Kidney (tissue), 13 donors: ENCODE measurements at regions not wholly inside any gene's neighbourhood (a gene's known extent, or its start where the extent isn't known, plus 50 kb on each side); places are given as distances from the start of the nearest gene placed in this dataset.
"Not testable (repeated sequence)": the region's sequence is repeated elsewhere in the genome, so short reads cannot be mapped to it uniquely, and the experiment has no call there.

Experiments used
- DNase-seq, 5 donors: peaks; one replicate each; pipeline ENCODE4 v3.0.0-alpha.2; 2013 to 2020
- FAIRE-seq: peaks from 2 replicates; lab custom pipeline; 2012; peaks lifted over from hg19 to GRCh38; lab: Jason Lieb, UNC
- H3K27ac ChIP-seq, 2 donors: one replicate each; pipeline ENCODE4 v1.7.0; 2013; ENCODE audit warnings: low read depth in 2 of 2, low read length in 2 of 2, inconsistent platforms in 1 of 2
- H3K27me3 ChIP-seq: one replicate; pipeline ENCODE4 v1.7.1; 2013; ENCODE audit warnings: low read length, inconsistent platforms; ENCODE audit not compliant: control insufficient read depth, insufficient read depth
- H3K36me3 ChIP-seq, 3 donors: one replicate each; pipeline versions ENCODE4 v1.7.0 to v1.7.1; 2013; ENCODE audit warnings: low read length in 3 of 3, control low read depth in 1 of 3, inconsistent platforms in 1 of 3; ENCODE audit not compliant: insufficient read depth in 3 of 3, control insufficient read depth in 2 of 3
- H3K4me1 ChIP-seq, 3 donors: one replicate each; pipeline versions ENCODE4 v1.7.0 to v1.7.1; 2013; ENCODE audit warnings: low read length in 3 of 3, inconsistent platforms in 1 of 3, low read depth in 1 of 3; ENCODE audit not compliant: control insufficient read depth in 2 of 3, insufficient read depth in 2 of 3
- H3K4me3 ChIP-seq, 3 donors: one replicate each; pipeline versions ENCODE4 v1.7.0 to v1.8.1; 2013; ENCODE audit warnings: low read length in 3 of 3, control low read depth in 1 of 3, inconsistent platforms in 1 of 3
- H3K9ac ChIP-seq, 3 donors: one replicate each; pipeline versions ENCODE4 v1.7.0 to v1.7.1; 2013; ENCODE audit warnings: low read length in 3 of 3, control low read depth in 1 of 3, inconsistent platforms in 1 of 3
- H3K9me3 ChIP-seq, 3 donors: one replicate each; pipeline versions ENCODE4 v1.7.0 to v1.7.1; 2013; ENCODE audit warnings: low read length in 3 of 3, control low read depth in 1 of 3, inconsistent platforms in 1 of 3; ENCODE audit not compliant: control insufficient read depth in 2 of 3, insufficient read depth in 1 of 3
- intact Hi-C: fragments of 100-400 bp; cut with DNase I; formaldehyde crosslinking; loops from one replicate; pipeline ENCODE4 v1.11.1; 2022
- TF ChIP-seq, protein P1 (sequence below): IDR thresholded peaks from 3 replicates; pipeline ENCODE4 v1.5.1; 2012; ENCODE audit warnings: mild to moderate bottlenecking, moderate library complexity, borderline replicate concordance; ENCODE audit not compliant: insufficient read depth; ENCODE audit errors: extremely low read depth
- donor health status: control.
- donor health status: control.
- donor health status: control.
- donor health status: control.
- donor health status: control.
- donor health status: DM: yes; HTN: yes; CAD: no.
- donor health status: Normal renal cell carcinoma (clear cell type).

DNA sequence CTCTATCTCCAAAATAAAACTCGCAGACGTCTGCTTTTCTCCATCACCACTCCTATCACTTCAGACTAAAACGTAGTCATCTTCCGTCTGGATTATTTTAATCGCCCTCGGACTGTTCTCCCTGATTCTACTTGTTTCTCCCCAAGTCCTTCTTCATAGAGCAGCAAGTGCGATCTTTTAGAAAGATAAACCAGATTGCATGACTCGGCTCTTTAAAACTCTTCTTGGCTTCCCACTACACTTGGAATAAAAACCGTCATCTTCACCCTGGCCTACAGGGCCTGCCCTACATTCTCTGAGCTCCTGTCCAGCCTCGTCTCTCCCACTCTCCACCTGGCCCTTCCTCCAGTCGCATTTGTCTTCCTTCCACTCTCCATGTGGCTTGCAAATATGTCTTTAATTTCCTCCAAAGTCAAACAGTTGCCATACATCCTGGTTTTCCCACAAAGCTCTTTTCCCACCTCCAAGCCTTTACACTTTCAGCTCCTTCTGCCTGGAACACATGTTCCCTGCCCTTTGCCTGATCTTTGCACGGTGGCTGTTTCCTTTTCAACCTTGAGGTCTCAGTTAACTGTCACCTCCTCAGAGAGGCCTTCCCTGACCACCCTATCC is 70.5 kb upstream of the DHX40 start:
- intact Hi-C loops, result no loop called here
- H3K4me1 ChIP-seq, result no peaks in the 10 kb centered on the region
- no peaks in the 10 kb centered on the region for H3K27me3 ChIP-seq
- no peak overlapping the region for H3K9ac ChIP-seq
- no peaks in the 10 kb centered on the region for H3K36me3 ChIP-seq
- no peak overlapping the region for H3K4me3 ChIP-seq
- no peak overlapping the region for H3K27ac ChIP-seq
- TF ChIP-seq, protein P1, sequence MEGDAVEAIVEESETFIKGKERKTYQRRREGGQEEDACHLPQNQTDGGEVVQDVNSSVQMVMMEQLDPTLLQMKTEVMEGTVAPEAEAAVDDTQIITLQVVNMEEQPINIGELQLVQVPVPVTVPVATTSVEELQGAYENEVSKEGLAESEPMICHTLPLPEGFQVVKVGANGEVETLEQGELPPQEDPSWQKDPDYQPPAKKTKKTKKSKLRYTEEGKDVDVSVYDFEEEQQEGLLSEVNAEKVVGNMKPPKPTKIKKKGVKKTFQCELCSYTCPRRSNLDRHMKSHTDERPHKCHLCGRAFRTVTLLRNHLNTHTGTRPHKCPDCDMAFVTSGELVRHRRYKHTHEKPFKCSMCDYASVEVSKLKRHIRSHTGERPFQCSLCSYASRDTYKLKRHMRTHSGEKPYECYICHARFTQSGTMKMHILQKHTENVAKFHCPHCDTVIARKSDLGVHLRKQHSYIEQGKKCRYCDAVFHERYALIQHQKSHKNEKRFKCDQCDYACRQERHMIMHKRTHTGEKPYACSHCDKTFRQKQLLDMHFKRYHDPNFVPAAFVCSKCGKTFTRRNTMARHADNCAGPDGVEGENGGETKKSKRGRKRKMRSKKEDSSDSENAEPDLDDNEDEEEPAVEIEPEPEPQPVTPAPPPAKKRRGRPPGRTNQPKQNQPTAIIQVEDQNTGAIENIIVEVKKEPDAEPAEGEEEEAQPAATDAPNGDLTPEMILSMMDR, result no peak
- no peaks in the 10 kb centered on the region for H3K9me3 ChIP-seq
- DNase-seq (no peak), FAIRE-seq (no peak)

DNA sequence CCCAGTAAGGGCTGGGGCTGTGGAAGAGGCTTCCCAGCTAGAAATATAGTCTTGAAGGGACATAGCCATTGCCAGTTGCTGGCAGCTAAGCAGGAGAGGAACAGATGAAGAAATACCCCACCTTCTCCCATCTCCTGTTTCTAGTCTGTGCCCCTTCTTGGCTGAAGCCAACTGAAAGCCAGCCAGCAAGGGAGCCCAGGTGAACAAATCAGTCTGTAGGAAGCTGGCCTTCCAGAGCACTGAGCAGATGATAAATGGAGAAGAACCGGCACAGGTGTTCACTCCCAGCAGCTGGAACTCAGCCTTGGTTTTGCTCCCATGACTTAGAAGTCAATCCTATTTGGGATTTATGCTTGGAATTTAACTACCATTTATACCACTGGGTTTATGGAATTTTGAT is 69.2 kb upstream of the DHX40 start:
- TF ChIP-seq, protein P1, result no peak
- FAIRE-seq, result no peak
- H3K27me3 ChIP-seq, result no peaks in the 10 kb centered on the region
- DNase-seq, result no peak
- no peaks in the 10 kb centered on the region for H3K9me3 ChIP-seq
- intact Hi-C loops, result no loop called here
- H3K4me1 ChIP-seq, result no peaks in the 10 kb centered on the region
- H3K4me3 ChIP-seq, result no peak overlapping the region
- H3K9ac ChIP-seq, result no peak overlapping the region
- H3K27ac ChIP-seq, result no peak overlapping the region
- H3K36me3 ChIP-seq, result no peaks in the 10 kb centered on the region

DNA sequence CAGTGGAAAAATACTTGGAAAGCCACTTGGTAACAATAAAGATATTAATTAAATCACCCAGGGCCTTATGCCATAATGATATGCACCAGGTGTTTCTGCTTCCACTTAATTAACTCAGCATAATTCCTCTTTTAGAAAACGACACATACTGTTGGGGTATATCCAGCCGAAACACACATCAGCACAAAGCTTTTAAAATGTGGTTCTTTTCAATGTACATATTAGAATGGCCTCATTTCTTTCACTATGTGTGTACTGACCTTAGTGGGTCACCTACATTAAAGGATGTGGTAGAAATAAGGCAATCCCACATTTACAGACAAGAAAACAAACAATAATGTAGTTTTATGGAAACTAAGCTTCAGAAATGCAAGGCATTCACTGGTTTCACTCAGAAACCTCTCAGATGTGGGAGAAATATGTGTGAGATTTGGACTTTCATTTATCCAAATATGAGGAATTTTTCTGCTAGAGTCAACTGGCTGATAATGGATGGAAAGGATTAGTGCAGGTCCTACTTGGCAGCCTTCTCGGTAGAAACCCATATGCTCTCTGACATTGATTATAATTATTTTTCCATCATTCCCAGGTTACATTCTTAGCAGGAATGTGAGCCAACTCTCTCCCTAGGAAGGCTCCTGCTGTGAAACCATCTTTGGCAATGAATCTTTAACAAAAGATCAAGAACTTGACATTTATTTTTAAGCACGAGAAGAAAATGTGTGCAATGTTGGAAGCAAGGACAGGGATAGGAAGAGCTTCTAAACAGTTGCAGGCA is 66.7 kb upstream of the DHX40 start:
- no peaks in the 10 kb centered on the region for H3K27me3 ChIP-seq
- H3K27ac ChIP-seq, result no peak overlapping the region
- FAIRE-seq, result no peak
- intact Hi-C loops, result no loop called here
- no peaks in the 10 kb centered on the region for H3K4me1 ChIP-seq
- no peak overlapping the region for H3K4me3 ChIP-seq
- no peaks in the 10 kb centered on the region for H3K36me3 ChIP-seq
- H3K9me3 ChIP-seq, result no peaks in the 10 kb centered on the region
- TF ChIP-seq, protein P1, result no peak
- DNase-seq, result peak in 1 of 5 donors; percentile 67
- H3K9ac ChIP-seq, result no peak overlapping the region

DNA sequence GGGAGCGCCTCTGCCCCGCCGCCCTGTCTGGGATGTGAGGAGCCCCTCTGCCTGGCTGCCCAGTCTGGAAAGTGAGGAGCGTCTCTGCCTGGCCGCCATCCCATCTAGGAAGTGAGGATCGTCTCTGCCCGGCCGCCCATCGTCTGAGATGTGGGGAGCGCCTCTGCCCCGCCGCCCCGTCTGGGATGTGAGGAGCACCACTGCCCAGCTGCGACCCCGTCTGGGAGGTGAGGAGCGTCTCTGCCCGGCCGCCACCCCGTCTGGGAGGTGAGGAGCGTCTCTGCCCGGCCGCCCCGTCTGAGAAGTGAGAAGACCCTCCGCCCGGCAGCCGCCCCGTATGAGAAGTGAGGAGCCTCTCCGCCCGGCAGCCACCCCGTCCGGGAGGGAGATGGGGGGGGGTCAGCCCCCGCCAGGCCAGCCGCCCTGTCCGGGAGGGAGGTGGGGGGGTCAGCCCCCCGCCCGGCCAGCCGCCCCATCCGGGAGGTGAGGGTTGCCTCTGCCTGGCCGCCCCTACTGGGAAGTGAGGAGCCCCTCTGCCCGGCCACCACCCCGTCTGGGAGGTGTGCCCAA is 65.2 kb upstream of the DHX40 start:
- H3K36me3 ChIP-seq, H3K4me1 ChIP-seq, H3K9ac ChIP-seq, H3K27me3 ChIP-seq, H3K9me3 ChIP-seq, FAIRE-seq, H3K27ac ChIP-seq, H3K4me3 ChIP-seq, DNase-seq, intact Hi-C loops: not testable (repeated sequence)
